ENCODE measurements at regions not wholly inside any gene's neighbourhood (a gene's known extent, or its start where the extent isn't known, plus 50 kb on each side); places are given as distances from the start of the nearest gene placed in this dataset.

DNA sequence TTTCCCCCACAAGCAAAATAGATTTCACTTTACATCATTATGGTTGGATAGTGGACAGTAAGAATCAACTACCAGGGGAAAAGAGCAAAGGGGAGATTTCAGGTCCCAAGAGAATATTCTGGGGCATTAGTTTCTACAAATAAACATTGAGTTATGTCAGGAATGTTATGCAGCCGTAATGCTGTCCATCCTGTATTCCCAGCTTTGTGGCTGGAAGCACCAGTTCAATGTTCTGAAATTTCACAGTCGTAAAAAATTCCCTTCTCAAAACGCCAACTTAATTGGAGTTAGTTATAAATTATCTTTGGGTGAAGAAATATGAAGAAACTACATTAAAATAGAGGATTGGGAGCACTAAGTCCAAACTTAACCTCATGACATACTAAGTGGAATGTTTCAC is 141.5 kb upstream of the FIGN start:
- Histone ChIP-seq H3K4me1 (no peaks in the 10 kb centered on the region), H3K9me3 (no peaks in the 10 kb centered on the region), H3K4me3 (no peak overlapping the region), H3K27ac (no peak overlapping the region), H3K27me3 (no peaks in the 10 kb centered on the region), H3K36me3 (no peaks in the 10 kb centered on the region)
- WGBS, 2 donors (ENCODE audit: low coverage in 1 of 2) = 35 to 62% methylated on average over 3 of the region's 3 CpGs
- ATAC-seq = no peak
- TF ChIP-seq EP300 (IDR thresholded peaks at IDR 0.05) (no peak), POLR2A (IDR thresholded peaks at IDR 0.05) (no peak), POLR2AphosphoS5 (IDR thresholded peaks at IDR 0.05) (no peak)
- TF ChIP-seq, protein P1, sequence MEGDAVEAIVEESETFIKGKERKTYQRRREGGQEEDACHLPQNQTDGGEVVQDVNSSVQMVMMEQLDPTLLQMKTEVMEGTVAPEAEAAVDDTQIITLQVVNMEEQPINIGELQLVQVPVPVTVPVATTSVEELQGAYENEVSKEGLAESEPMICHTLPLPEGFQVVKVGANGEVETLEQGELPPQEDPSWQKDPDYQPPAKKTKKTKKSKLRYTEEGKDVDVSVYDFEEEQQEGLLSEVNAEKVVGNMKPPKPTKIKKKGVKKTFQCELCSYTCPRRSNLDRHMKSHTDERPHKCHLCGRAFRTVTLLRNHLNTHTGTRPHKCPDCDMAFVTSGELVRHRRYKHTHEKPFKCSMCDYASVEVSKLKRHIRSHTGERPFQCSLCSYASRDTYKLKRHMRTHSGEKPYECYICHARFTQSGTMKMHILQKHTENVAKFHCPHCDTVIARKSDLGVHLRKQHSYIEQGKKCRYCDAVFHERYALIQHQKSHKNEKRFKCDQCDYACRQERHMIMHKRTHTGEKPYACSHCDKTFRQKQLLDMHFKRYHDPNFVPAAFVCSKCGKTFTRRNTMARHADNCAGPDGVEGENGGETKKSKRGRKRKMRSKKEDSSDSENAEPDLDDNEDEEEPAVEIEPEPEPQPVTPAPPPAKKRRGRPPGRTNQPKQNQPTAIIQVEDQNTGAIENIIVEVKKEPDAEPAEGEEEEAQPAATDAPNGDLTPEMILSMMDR (IDR thresholded peaks at IDR 0.05) = no peak

DNA sequence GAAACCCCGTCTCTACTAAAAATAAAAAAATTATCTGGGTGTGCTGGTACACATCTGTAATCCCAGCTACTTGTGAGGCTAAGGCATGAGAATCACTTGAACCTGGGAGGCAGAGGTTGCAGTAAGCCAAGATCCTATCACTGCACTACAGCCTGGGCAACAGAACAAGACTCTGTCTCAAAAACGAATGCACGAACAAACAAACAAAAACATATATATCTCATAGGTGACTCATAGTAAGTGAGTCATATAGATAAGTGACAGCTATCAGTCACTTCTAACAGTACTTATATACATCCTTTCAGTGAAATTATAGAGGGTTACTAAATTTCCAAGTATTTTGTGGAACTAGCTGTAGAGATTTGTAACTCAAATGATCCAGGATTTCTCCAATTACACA is 127.3 kb upstream of the FIGN start:
- Histone ChIP-seq H3K27me3 (no peaks in the 10 kb centered on the region), H3K4me3 (no peak overlapping the region), H3K27ac (no peak overlapping the region), H3K4me1 (no peaks in the 10 kb centered on the region), H3K36me3 (no peaks in the 10 kb centered on the region), H3K9me3 (peaks cover 0 to 6% (median 0%) of the 10 kb centered on the region in 3 donors)
- no peak for TF ChIP-seq POLR2A (IDR thresholded peaks at IDR 0.05)
- TF ChIP-seq EP300 (IDR thresholded peaks at IDR 0.05) = no peak
- TF ChIP-seq POLR2AphosphoS5 (IDR thresholded peaks at IDR 0.05) = no peak
- TF ChIP-seq, protein P1 (IDR thresholded peaks at IDR 0.05) = no peak
- WGBS, 2 donors (ENCODE audit: low coverage in 1 of 2) = 80 to 88% methylated on average over 2 to 3 of the region's 3 CpGs
- ATAC-seq = no peak

DNA sequence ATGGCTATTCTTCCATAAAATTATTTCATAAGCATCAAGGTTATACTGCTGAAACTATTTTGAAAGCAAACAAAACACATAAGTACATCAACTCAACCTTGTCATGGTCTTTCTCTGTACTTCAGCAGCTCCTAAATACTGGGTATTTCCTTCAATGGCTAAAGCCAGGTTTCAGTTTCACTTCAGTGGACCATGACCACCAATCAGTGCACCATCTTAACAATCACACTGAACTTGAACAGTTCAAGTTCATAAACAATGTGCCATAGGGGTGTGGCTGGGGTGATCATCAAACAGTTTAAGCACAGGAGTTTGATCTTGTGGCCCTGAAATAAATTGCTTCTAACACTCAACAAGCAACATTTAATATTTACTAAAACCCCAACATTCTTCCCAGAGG is 124.1 kb upstream of the FIGN start:
- TF ChIP-seq POLR2AphosphoS5 (IDR thresholded peaks at IDR 0.05) = no peak
- no peak for TF ChIP-seq POLR2A (IDR thresholded peaks at IDR 0.05)
- TF ChIP-seq, protein P1 (IDR thresholded peaks at IDR 0.05) = no peak
- no peak for TF ChIP-seq EP300 (IDR thresholded peaks at IDR 0.05)
- Histone ChIP-seq H3K27ac (no peak overlapping the region), H3K36me3 (no peaks in the 10 kb centered on the region), H3K4me1 (no peaks in the 10 kb centered on the region), H3K9me3 (no peaks in the 10 kb centered on the region), H3K27me3 (no peaks in the 10 kb centered on the region), H3K4me3 (no peak overlapping the region)
- ATAC-seq = no peak

DNA sequence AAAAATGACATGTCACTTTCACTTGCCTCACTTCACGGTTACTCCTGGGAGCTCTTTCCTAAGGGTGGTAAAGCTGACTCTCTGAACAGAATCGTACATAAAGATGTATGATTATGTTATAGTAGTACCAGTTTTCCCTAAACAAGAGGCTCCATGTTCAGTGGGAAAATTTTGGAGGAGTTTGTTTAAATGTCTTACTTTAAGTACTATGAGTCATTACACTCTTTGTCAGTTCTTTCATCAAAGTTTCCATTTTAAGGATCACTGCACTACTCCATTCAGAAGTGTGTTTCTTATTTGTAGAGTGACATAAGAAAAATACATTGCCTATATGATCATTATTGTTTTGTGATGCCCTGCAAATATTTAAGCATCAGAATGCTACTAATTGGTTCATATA is 121.1 kb upstream of the FIGN start:
- Histone ChIP-seq H3K4me3 (no peak overlapping the region), H3K4me1 (no peaks in the 10 kb centered on the region), H3K36me3 (no peaks in the 10 kb centered on the region), H3K27me3 (no peaks in the 10 kb centered on the region), H3K27ac (no peak overlapping the region), H3K9me3 (no peaks in the 10 kb centered on the region)
- 43 to 44% methylated on average over 2 of the region's 2 CpGs for WGBS, 2 donors (ENCODE audit: low coverage in 1 of 2)
- ATAC-seq = no peak
- TF ChIP-seq POLR2A (IDR thresholded peaks at IDR 0.05) = no peak
- no peak for TF ChIP-seq EP300 (IDR thresholded peaks at IDR 0.05)
- TF ChIP-seq, protein P1 (IDR thresholded peaks at IDR 0.05) = no peak
- no peak for TF ChIP-seq POLR2AphosphoS5 (IDR thresholded peaks at IDR 0.05)

DNA sequence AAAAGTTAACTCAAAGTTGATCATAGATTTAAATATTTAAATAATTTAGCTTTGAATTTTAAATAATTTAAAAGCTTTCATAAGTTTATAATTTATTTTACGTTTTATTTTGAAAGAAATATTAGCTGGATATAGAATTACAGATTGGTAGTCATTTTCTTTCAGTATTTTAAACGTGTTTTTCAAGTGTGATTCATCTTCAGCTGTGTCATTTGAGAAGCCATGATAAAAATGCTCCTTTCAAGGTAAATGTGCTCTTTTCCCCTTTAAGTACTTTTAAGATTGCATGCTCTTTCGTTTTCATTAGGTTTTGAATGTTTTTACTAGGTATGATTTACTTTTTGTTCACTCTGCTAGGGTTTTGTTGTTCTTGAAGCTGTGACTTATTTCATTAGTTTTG is 116.8 kb upstream of the FIGN start:
- H3K4me1 ChIP-seq = no peaks in the 10 kb centered on the region
- no peaks in the 10 kb centered on the region for H3K27me3 ChIP-seq
- no peak overlapping the region for H3K4me3 ChIP-seq
- ATAC-seq = no peak
- no peak overlapping the region for H3K27ac ChIP-seq
- TF ChIP-seq EP300 (IDR thresholded peaks at IDR 0.05) (no peak), POLR2AphosphoS5 (IDR thresholded peaks at IDR 0.05) (no peak), POLR2A (IDR thresholded peaks at IDR 0.05) (no peak)
- TF ChIP-seq, protein P1 (IDR thresholded peaks at IDR 0.05) = no peak
- 50 to 59% methylated on average over 3 of the region's 3 CpGs for WGBS, 2 donors (ENCODE audit: low coverage in 1 of 2)
- H3K9me3 ChIP-seq = no peaks in the 10 kb centered on the region
- no peaks in the 10 kb centered on the region for H3K36me3 ChIP-seq

Measured in gastroesophageal sphincter (tissue), 4 donors.